RPMI7951 (cell line): ENCODE measurements at regions not wholly inside any gene's neighbourhood (a gene's known extent, or its start where the extent isn't known, plus 50 kb on each side); places are given as distances from the start of the nearest gene placed in this dataset.

ENCODE experiments used
- DNase-seq: peaks from one replicate; pipeline ENCODE4 v3.0.0-alpha.2; 2012; ENCODE audit warnings: low read depth

DNA sequence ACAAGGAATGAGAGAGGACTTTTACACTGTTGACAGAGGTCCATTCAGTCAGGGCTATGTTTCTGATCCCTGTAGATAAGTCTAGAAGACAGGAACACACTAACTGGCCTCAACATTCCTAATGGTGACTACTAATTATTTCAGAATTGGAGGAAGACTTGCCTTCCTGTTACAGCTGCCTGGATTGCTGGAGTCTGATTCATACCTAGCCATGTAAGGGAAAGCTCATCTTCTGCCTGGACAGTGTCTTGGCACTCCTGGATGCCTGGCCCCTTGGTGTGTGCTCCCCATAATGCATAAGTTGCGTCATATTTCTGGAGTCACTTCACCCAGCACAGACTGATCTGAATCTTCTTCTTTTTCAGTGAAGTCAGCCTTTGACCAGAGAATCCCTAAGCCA lies 326.0 kb upstream of the RUNX1 start:
- peak; percentile 73 for DNase-seq

DNA sequence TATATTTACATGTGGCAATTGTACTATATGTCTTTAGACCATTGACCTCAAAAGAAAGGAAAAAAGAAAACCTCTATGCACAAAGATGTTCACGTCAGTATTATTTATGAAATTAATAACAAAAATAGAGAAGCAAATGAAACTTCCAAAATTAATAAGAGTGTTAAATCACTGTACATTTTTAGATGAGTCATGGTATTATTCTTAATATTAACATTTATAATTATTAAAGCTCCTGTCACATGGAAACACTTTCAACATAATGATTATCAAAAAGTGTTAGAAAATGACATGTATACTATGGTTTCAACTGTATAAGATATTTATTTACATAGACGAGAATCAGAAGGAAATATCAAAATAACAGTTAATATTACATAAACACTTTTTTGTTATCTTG lies 324.9 kb upstream of the RUNX1 start:
- DNase-seq: no peak

DNA sequence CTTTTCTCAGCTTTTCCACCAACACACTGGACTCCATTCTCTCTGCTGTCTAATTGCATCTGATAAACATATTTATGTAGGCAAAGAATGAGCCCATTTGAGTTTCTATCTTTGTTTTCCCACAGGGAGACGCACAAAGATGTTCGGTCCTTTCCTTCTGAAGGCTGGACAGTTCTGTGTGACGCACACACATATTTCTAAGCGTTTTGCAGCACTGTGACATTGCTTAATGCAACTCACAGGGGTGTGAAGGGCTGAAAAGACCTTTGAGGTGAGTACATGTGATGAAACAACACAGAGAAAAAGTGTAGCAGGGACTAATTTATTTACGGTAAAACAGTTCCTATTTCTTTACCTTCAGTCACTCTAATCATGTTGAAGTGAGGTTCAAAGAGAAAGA lies 323.1 kb upstream of the RUNX1 start:
- no peak for DNase-seq

DNA sequence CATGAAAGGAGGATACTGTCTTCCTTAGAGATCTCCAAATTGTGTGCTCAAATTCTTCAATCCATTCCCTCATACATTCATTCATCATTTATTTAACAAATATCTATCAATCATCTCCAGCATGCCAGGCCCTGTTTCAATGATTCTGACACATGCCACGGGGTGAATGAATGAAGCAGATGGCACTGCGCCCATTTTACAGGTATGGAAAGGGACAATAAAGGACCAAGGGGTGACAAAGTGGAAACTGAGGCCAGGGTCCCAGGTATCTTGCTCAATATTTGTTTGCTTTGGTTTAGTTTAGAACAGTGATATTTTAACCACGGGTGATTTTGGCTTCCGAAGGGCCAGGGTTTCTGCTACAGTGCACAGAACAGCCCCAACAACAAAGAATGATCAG lies 321.6 kb upstream of the RUNX1 start:
- DNase-seq: no peak

DNA sequence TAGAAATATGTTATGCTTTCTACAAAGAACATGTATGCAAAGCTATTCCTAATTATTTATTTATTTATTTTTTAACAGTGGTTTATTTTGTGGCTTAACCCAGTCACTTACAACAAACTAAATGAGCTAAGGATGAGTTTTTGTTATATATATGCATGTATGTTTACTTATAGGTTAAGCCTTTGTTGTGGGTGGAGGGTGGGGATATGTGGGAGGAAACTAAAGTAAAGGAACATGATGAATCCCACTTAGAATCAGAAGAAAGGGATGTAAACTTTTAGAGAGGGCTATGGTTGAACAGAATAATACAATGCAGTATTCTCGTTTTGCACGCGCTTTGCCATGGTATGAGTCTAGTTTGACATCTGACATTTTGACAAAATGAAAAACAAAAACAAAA lies 321.0 kb upstream of the RUNX1 start:
- no peak for DNase-seq

DNA sequence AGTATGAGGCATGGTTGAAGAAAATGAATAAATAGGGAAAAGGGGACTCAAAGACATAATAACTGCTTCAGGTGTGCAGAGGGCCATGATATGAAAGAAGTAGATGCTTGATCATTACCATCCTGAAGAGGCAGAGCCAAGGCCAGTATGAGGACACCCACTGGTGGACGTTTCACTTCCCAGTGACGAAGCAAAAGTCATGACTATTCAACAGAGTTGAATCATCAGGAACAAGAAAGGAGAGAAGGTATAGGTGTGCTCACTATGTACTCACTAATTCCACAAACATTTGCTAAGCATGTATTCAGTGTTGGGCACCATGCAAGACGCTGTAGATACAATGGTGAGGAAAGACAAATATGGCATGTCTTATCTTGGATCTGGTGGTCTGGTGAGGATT lies 319.2 kb upstream of the RUNX1 start:
- DNase-seq: no peak

DNA sequence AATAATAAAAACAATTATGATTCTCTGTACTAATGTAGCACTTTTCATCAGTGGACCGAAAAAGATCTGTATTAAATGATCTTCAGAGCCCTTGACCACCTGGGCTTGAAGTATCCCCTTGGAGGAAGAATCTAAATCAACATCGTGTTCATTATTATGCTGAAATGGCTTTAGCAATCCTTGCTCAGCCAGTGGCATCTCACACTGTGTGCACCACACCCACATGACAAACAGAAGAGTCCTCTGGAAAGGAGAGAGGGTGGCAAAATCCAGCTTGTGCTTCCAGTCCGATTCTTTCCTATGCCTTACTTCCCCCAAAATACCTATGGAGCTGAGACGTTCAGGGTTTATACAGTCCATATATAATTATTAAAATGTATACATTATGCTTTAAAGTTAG lies 318.5 kb upstream of the RUNX1 start:
- DNase-seq: no peak

DNA sequence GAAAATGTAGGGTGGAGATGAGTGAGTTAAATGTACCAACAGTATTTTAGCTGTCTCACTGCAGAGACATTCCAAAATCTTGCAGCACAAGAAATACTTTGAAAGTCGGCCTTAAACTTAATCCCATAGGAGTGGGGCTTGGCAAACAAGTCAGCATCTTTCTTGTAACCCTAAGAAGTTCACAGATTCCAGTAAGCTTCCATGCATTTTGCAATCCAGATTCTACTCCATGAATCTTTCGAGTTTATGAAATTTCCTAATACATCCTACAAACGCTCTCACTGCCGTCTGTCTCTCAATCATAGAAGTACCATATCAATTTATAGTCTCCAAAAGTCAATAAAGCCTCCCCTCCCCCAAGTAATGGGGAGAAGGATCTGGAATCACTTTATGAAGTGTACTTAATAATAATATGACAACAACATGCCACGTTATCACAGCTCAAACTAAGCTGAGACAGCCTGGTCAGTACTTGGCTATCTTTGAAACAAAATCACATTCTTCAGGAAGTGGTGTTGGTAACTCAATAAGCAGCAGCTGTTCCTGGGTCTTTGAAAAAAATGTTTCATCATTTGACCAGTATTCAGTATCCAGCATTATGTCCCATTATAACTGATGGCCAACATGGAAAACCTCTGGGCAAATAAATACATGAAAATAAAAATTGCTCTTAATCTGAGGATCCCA lies 317.4 kb upstream of the RUNX1 start:
- peak; percentile 52 for DNase-seq

DNA sequence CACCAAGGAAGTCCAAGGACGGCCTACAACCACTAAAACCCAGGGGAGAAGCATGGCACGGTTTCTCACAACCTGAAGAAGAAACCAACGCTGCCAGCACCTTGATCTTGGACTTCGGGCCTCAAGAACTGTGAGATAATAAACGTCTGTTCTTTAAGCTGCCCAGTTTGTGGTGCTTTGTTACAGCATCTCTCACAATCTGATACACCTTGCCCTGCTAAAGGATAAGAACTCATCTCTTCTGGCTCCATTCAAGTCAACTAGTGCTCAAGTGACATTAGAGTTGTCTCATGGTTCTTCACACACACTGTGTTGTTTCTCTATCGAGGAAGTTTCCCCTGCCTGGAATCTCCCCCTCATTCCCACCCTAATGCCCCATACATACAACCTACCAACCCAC lies 314.4 kb upstream of the RUNX1 start:
- DNase-seq: no peak

DNA sequence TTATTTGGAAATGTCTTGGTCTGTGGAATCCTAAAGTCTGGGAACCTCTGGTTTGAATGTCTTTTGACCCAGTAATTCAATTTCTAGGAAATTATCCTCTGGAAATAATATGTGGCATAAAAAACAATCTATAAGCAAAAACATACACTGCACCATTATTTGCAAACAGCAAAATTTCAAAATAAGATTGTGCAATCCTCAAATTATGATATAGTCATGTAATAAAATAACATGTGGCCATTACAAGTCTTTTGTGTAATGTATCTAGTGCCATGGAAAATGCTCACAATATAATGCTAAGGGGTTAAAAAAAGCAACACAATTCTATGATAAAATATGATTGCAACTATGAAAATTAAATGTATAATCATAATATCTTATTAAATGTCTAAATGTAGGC lies 312.9 kb upstream of the RUNX1 start:
- DNase-seq: no peak

DNA sequence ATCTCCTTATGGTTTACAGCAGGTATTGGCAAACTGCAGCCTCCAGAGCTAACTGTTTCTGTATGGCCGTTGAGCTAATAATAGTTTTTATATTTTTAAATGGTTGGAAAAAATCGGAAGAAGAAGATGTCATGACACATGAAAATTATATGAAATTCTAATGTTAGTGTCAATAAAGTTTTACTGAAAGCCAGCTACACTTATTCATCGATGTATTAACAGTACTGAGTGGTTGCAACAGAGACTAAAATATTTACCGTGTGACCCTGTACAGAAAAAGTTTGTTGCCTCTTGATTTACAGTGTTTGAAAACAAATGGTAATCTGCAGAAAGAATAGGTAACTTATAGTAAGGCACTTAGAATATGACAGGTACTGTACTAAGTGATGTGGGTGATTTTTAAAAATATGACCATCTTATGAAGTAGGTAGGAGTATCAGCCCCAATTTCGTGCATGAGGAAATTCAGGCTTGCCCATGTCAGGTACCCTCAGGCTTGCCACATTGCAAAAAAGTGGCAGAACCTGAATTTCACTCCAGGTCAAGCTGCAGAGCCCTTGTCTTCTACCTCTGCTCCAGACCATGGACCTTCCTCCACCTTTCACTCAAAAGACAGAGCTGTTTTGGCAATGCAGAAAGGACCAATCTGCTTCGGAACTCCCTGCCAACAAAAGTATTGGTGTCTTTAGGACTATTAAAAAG lies 311.9 kb upstream of the RUNX1 start:
- no peak for DNase-seq

DNA sequence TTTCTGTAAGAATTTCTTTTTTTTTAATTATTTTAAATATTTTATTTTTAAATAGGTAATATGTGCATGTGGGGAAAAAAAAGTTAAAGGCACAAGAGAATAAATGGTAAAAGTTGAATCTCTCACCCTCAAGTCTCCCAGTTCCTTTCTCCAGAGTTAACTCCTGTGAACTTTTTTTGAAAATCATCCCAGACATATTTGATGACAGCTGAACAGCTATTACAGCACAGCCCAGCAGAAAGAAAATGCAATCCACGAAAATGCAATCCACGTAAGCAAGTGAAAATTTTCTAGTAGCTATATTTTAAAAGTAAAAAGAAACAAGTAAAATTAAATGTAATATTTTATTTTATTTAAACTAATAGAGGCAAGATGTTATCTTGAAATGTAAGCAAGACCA lies 310.0 kb upstream of the RUNX1 start:
- DNase-seq: no peak

DNA sequence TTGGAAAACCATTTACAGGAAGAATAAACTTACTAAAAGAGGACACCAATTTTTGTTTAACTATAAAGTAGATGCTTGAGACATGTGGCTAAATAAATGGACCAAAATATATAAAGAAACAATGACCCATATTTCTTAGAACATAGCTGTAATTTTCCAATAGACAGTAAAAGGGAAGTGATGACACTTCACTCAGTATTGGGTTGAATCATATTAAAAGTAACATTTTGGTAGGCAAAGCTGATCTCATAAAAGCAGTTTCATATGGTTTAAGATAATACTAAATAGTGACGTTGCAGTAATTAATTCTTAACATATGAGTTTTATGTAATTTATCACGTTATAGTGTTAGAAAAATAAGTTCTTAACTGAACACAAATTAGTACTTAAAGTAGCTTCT lies 308.9 kb upstream of the RUNX1 start:
- DNase-seq: no peak

DNA sequence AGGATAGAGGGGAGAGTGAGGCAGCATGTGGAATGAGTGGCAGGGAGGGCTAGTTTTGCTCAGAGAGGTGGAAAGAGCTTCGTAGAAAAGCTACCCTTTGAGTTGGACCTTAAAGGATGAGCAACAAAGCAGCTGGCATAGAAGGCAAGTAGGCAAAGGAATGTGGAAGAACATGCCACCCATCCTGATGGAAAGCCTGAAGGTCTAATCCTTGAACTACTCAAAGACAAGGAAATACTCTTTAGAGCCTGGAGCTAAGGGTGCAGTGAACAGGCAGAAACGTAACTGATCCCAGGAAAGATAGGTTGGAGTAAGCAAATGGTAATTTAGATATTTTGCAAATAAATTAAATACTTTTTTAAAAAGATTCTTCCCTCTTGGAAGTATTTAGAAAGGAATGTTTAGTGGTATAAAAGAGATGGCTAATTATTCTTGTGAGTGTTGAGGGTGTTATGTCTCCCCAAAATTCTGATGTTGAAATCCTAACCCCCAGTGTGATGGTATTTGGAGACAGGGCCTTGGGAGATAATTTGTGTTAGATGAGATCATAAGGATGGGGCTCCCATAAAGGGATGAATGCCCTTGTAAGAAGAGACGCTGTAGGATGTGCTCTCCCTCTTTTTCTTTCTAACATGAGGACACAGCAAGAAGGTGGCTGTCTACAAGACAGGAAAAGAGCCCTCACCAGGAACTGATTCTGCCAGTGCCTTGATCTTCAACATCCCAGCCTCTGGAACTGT lies 308.1 kb upstream of the RUNX1 start:
- DNase-seq: no peak

DNA sequence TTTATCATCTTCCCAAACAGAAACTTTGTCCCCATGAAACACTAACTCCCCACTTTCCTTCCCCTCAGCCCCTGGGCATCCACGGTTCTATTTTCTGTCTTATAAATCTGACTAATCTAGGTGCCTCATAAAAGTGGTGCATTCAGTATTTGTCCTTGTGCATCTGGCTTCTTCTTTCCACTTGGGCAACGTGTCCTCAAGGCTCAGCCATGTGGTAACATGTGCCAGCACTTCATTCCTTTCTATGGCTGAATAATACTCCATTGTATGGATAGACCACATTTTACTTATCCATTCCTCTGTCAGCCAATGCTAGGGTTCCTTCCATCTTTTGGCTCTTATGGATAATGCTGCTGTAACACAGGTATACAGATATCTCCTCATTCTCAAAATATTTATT lies 305.0 kb upstream of the RUNX1 start:
- no peak for DNase-seq

DNA sequence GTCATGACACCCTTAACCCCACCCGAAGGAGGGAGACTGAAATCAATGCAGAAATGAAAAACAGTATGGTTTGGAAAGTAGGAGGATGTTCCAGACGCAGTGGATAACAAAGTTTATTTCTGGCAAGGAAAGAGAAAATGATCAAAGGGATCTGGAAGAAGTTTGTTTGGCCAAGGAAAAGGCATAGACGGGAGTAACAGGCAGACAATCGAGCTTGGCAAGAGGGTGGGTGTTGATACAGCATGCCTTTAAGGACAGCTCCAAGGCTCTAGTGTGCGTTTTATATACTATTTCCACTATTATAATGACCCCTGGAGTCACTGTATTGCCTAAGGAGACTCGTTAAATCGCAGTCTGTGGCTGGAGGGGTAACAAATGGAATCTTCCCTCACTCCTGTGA lies 303.7 kb upstream of the RUNX1 start:
- DNase-seq: no peak

DNA sequence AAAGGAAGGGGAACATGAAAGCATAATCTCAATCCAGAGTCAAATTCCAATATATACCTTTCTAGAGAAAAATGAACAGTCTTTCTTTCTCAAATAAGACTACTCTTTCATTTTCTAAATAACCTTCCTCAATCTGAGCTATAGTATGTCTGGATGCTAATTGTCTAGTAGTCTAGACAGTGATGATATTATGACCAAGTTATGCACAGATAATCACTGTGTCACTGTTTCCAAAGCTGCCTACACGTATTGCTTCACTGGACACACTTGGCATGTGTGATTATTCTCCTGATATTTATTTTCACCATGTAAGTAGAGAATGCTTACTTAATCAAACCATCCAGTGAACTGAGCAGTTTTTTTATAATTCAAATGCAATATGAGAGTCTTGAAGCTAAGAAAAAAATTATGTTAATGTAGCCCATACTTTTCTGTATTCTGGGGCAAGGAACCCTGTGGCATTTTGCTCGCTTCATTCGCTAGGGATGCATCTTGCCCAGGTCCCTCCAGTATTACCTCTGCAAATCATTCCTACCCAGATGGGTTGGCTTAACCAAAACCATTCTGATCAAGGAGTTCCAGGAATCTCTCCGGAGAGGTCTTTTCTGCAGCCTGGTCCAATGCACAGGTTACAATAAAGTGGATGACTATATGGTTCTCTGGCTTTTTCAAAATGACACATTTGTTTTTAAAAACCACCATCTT lies 303.1 kb upstream of the RUNX1 start:
- peak; percentile 36 for DNase-seq

DNA sequence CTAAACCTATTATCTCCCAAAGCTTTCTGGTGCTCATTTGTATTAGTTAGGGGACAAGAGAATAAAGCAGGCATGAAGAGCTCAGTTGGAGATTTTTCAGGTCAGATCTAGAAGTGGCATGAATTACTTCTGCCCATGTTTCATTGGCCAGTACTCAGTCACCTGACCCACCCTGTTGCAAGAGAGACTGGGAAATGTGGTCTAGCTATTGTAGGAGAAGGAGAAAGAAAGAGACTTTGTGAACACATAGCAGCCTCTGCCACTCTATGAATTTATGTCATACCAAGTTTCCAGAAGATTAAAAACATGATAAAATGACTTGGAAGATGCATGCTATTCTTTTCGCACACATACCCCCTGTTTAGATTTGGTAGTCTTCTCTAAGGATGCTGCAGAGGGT lies 302.3 kb upstream of the RUNX1 start:
- no peak for DNase-seq

DNA sequence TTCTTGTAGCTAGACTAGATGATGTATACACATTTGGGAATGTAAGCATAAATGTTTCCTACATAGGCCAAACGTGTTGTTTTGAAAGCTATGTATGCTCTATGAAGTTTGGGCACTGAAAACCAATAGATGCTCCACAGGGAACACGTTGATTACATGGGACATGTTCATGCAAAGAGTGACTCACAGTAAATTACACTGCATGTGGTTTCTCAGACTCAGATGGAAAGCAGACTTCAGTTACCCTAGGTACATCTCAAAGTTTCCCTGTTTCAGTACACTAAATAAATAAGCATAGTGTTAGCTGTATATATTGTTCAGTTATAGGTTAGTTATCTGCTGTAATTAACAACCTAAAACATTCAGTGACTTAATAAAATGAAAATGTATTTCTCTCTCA lies 301.9 kb upstream of the RUNX1 start:
- DNase-seq: peak; percentile 31

DNA sequence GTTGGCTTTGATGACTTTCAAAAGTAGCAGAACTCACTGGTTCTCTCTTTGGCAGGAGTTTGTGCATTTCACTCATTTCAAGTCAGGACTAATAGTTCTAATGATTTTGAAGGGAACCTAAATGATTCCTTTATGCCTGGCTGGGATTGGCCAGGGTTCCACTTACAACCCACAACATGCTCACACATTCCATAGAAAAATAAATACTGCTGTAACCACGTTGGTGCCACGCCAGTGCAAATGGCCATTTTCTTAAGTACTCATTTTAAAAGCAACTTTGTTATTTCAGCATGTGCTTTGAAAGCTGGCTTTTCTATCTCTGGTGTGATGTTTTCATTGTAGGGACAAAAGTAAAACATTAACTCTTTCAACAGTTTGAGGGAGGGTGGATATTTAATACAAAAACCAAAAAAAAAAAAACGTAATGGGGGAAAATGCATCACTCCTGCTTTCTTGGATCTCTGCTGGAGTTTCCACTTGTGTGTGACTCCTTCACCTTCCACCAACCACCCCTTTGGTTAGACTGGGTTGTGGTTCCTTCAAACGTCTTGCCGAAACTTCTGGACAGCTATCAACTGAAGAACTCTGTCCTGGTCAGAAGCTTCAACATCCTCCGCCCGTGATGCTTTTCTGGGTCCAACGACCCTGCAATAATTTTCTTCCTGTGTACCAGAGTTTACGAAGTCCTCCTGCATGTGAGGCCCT lies 300.4 kb upstream of the RUNX1 start:
- DNase-seq: no peak

DNA sequence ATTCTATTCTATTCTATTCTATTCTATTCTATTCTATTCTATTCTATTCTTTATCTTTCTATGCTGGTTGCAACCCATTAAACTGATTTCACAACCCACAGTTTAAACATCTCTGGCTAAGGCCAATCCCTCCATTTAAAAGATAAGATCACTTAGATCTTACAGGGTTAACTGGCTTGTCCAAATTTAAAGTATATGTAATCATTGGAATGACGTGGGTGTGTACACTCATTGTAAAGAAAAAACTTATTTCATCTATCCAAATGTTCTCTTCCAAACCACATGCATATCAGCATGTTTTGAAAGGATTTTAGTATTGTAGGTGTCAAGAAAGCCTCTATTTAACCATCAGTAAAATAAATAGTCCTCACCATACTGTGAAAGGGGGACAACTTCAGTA lies 299.6 kb upstream of the RUNX1 start:
- no peak for DNase-seq

DNA sequence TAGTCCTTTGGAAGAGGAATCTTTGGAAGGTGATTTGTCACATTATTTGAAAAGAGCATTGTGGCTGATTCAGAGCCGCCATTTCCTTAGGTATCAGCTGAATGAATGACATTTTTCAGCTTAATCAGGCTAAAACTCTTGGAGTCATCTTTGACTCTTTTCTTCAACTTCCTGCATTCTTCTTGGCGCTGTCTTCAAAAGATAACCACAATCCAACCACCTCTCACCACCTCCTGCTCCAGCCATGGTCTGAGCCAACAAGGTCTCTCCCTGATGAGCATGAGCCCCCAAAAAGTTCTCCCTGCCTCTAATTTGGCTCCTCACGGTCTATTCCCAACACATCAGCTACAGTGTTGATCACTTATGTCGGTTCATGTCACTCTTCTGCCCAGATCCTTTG lies 297.6 kb upstream of the RUNX1 start:
- DNase-seq: no peak
